ENCODE measurements at regions not wholly inside any gene's neighbourhood (a gene's known extent, or its start where the extent isn't known, plus 50 kb on each side); places are given as distances from the start of the nearest gene placed in this dataset.

DNA sequence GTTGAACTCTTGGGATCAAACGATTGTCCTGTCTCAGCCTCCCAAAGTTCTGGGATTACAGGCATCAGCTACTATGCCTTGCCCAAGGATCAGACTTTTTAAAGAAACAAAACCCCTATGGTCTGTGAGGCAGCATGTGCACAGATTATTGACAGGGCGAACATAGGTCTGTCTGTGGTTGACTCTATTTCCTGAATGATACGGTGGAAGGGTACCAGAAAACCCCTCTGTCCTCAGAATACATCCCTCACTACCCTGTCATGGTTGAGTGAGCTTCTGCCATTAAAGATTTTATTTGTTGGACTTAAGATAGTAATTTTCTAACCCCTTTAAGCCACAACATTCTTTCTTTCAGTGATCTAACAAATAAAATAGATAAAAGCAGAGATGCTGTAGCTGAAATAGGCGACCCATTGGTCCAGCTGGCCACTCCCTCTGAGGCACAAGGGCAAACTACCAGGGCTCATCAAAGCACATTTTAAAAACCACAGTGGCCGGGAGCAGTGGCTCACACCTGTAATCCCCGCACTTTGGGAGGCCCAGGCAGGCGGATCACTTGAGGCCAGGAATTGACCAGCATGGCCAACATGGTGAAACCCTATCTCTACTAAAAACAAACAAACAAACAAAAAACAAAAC, 84.9 kb upstream of the ANKRD55 start:
- TF ChIP-seq, protein P1, sequence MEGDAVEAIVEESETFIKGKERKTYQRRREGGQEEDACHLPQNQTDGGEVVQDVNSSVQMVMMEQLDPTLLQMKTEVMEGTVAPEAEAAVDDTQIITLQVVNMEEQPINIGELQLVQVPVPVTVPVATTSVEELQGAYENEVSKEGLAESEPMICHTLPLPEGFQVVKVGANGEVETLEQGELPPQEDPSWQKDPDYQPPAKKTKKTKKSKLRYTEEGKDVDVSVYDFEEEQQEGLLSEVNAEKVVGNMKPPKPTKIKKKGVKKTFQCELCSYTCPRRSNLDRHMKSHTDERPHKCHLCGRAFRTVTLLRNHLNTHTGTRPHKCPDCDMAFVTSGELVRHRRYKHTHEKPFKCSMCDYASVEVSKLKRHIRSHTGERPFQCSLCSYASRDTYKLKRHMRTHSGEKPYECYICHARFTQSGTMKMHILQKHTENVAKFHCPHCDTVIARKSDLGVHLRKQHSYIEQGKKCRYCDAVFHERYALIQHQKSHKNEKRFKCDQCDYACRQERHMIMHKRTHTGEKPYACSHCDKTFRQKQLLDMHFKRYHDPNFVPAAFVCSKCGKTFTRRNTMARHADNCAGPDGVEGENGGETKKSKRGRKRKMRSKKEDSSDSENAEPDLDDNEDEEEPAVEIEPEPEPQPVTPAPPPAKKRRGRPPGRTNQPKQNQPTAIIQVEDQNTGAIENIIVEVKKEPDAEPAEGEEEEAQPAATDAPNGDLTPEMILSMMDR (conservative IDR thresholded peaks at IDR 0.05; ENCODE audit: low read length): no peak
- no peak for DNase-seq (ENCODE audit: low read depth)
- H3K4me3 ChIP-seq (ENCODE audit: low read length): no peak overlapping the region

DNA sequence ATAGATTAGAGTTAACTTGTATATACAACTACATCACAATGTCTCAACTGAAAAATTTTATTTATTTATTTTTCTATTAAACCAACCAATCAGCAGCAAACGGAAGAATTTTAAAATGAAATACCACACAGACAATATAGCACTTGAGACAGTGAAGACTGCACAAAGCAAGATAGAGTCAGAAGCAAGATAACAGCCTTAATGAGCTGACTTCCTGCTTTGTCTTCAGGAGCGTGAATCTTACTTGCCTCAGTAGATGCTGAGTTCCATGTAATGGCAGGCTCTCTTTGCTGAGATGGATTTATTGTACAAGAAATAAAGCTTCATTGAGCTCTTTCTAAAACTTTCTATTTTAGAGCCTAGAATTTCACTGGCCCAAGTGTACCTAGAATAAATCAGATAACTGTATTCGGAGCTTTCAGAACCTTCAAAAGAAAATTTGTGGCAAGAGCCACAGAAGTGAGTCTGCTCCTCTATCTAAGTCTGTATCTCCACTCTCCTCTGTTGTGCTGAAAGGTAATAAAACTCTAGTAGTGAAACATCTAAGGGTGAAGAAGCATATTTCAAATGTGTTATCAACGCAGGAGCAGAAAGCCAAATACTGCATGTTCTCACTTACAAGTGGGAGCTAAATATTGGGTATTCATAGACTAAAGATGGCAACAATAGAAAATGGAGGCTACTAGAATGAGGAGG, 83.3 kb upstream of the ANKRD55 start:
- no peak for DNase-seq (ENCODE audit: low read depth)
- TF ChIP-seq, protein P1 (conservative IDR thresholded peaks at IDR 0.05; ENCODE audit: low read length): no peak
- H3K4me3 ChIP-seq (ENCODE audit: low read length): no peak overlapping the region

GRCh38 chr5:56314529-56314928, 81.4 kb upstream of the ANKRD55 start:
- no peak overlapping the region for H3K4me3 ChIP-seq (ENCODE audit: low read length)
- TF ChIP-seq, protein P1 (conservative IDR thresholded peaks at IDR 0.05; ENCODE audit: low read length): peak; percentile 38
- DNase-seq (ENCODE audit: low read depth): no peak

- no peak overlapping the region for H3K4me3 ChIP-seq (ENCODE audit: low read length)
- DNase-seq (ENCODE audit: low read depth): no peak
- TF ChIP-seq, protein P1 (conservative IDR thresholded peaks at IDR 0.05; ENCODE audit: low read length): no peak
Measured at GRCh38 chr5:56313596-56313995, 80.5 kb upstream of the ANKRD55 start.

DNA sequence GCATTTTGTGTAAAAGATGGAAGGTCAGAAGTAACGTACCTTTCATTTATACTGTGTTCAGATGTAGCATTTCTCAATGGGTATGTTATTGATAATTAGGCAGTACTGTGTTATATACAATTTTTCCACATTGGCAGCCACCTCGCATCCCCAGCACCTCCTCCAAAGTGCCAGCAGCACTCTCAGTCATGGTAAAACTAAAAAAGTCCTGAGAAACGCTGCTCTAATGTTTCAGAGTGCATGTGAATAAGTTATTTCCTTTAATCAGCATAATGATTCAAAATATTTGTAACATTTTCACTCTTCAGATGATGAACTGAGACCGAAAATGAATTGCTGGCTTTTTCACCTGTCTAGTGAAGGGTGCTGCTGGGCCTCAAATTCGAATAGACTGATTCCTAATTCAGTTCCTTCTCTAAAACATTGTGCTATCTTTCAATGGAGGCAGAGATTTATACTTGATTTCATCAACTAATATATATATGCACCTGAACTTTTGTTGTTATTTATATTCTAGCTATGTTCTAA, 79.9 kb upstream of the ANKRD55 start:
- no peak overlapping the region for H3K4me3 ChIP-seq (ENCODE audit: low read length)
- DNase-seq (ENCODE audit: low read depth): no peak

DNA sequence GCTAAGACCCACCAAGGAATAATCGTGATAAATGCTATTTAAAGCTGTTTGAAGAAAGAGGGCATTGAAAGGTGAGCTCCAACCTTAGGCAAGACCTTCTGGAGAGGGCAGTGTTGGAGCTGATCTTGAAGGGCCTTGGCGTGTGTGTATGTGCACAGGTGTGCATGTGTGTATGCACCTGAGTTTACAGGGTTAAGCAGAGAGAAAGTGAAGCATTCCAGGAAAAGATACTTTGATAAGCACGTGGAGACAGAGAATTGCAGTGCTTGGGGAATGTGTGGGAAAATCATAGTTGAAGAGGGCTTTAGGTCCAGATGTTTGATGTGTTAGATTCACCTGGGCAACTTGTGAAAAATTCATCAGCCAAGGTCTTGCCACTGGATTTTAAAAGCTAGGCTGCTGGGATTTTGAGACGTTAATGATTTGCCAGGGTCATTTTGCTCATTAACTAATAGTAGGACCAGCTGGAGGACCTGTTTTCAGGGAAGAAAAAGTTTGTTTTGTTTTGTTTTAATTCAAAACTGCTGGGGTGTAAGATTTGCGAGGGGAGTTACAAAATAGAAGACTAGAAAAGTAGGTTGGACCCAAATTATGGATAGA, 78.3 kb upstream of the ANKRD55 start:
- no peak for DNase-seq (ENCODE audit: low read depth)
- TF ChIP-seq, protein P1 (conservative IDR thresholded peaks at IDR 0.05; ENCODE audit: low read length): no peak
- no peak overlapping the region for H3K4me3 ChIP-seq (ENCODE audit: low read length)

More for the DNA sequence above, 79.9 kb upstream of the ANKRD55 start:
- TF ChIP-seq, protein P1 (conservative IDR thresholded peaks at IDR 0.05; ENCODE audit: low read length): no peak
